A549 (cell line): ENCODE measurements at regions not wholly inside any gene's neighbourhood (a gene's known extent, or its start where the extent isn't known, plus 50 kb on each side); places are given as distances from the start of the nearest gene placed in this dataset.

Source experiments
- ATAC-seq, 2 experiments: fragments of 200-7000 bp in 1 of 2; fragments of >200 bp in 1 of 2; cut with Nextera tagmentation in 1 of 2; cut with Tn5 transposase in 1 of 2; 3 replicates each; pipeline versions ENCODE4 v1.8.0 to v1.9.1; 2018 to 2020; ENCODE audit warnings: mild to moderate bottlenecking in 1 of 2, moderate library complexity in 1 of 2
- CTCF ChIA-PET: fragments of 300-600 bp; sonication (Branson Sonifier 250); formaldehyde crosslinking; extraction: SDS; loops from one replicate; lab custom pipeline; 2021; ENCODE audit warnings: antibody characterized with exemption, inconsistent platforms; lab: Yijun Ruan, JAX
- POLR2A ChIA-PET: fragments of 350-600 bp; formaldehyde crosslinking; extraction: SDS; loops from one replicate; lab custom pipeline; 2021; ENCODE audit warnings: antibody characterized with exemption, inconsistent platforms; lab: Yijun Ruan, JAX
- DNase-seq, 2 experiments: peaks; one replicate each; pipeline versions ENCODE4 v3.0.0 to v3.0.0-alpha.2; 2011 to 2016; ENCODE audit warnings: low read depth in 1 of 2, low spot score in 1 of 2
- FAIRE-seq: peaks from 2 replicates; lab custom pipeline; 2011; peaks lifted over from hg19 to GRCh38; lab: Jason Lieb, UNC
- H3K27ac ChIP-seq, 2 experiments: fragments of >200 bp; sonication (Bioruptor Twin); formaldehyde crosslinking; 3 replicates each; pipeline ENCODE4 v1.5.1; 2016 to 2017
- H3K4me1 ChIP-seq: fragments of >200 bp; sonication (Bioruptor Twin); formaldehyde crosslinking; 3 replicates; pipeline ENCODE4 v1.6.1; 2016
- H3K4me2 ChIP-seq: fragments of >200 bp; sonication (Bioruptor Twin); formaldehyde crosslinking; 3 replicates; pipeline ENCODE4 v1.6.1; 2016
- H3K4me3 ChIP-seq: fragments of >200 bp; sonication (Bioruptor Twin); formaldehyde crosslinking; 3 replicates; pipeline ENCODE4 v1.5.1; 2016
- H3K9me3 ChIP-seq: fragments of >200 bp; sonication (Bioruptor Twin); formaldehyde crosslinking; 3 replicates; pipeline ENCODE4 v1.6.1; 2016
- ATOH8 ChIP-seq: fragments of 250-450 bp; sonication (Bioruptor Pico); IDR thresholded peaks from 2 replicates; pipeline ENCODE4 v1.5.0; 2020; ENCODE audit warnings: low read depth, mild to moderate bottlenecking, moderate library complexity
- BHLHE40 ChIP-seq: IDR thresholded peaks from 2 replicates; pipeline ENCODE4 v1.6.1; 2012; ENCODE audit warnings: low read depth, low read length, inconsistent platforms
- CBX8 ChIP-seq: fragments of 200-600 bp; sonication (generic); IDR thresholded peaks from 2 replicates; pipeline ENCODE4 v1.6.1; 2016
- CEBPB ChIP-seq, 2 experiments: fragments of >200 bp in 1 of 2; sonication (Bioruptor Twin) in 1 of 2; formaldehyde crosslinking in 1 of 2; IDR thresholded peaks; 2 replicates each; pipeline ENCODE4 v1.6.1; 2012 to 2016
- CHD4 ChIP-seq: fragments of 200-600 bp; sonication (generic); IDR thresholded peaks from 2 replicates; pipeline ENCODE4 v1.6.1; 2016; ENCODE audit warnings: antibody characterized with exemption, mild to moderate bottlenecking, borderline replicate concordance
- CTCF ChIP-seq: fragments of >200 bp; sonication (Bioruptor Twin); formaldehyde crosslinking; IDR thresholded peaks from 3 replicates; pipeline ENCODE4 v1.5.1; 2016
- E2F6 ChIP-seq: IDR thresholded peaks from 2 replicates; pipeline ENCODE4 v1.6.1; 2012; ENCODE audit warnings: low read depth, borderline replicate concordance
- EHF ChIP-seq: fragments of 250-450 bp; sonication (Bioruptor Pico); IDR thresholded peaks from 2 replicates; pipeline ENCODE4 v1.5.0; 2020; ENCODE audit warnings: mild to moderate bottlenecking
- EP300 ChIP-seq, 2 experiments: fragments of >200 bp; sonication (Bioruptor Twin); formaldehyde crosslinking; IDR thresholded peaks; 2 replicates in 1 of 2; 3 replicates in 1 of 2; pipeline ENCODE4 v1.6.1; 2016 to 2017
- GATA3 ChIP-seq: IDR thresholded peaks from 2 replicates; pipeline ENCODE4 v1.6.1; 2012; ENCODE audit warnings: borderline replicate concordance
- HES2 ChIP-seq: fragments of >200 bp; sonication (Bioruptor Twin); formaldehyde crosslinking; IDR thresholded peaks from 2 replicates; pipeline ENCODE4 v1.6.1; 2016
- HOXB13 ChIP-seq: fragments of 250-450 bp; sonication (Bioruptor Pico); IDR thresholded peaks from 2 replicates; pipeline ENCODE4 v1.5.0; 2020; ENCODE audit warnings: low read depth, mild to moderate bottlenecking, moderate library complexity
- HOXB5 ChIP-seq: fragments of 250-450 bp; sonication (Bioruptor Pico); IDR thresholded peaks from 2 replicates; pipeline ENCODE4 v1.5.0; 2020; ENCODE audit warnings: mild to moderate bottlenecking, moderate library complexity
- JUN ChIP-seq, 2 experiments: fragments of >200 bp; sonication (Bioruptor Twin); formaldehyde crosslinking; IDR thresholded peaks; 2 replicates in 1 of 2; 3 replicates in 1 of 2; pipeline ENCODE4 v1.6.1; 2016 to 2017
- JUNB ChIP-seq: fragments of >200 bp; sonication (Bioruptor Twin); formaldehyde crosslinking; IDR thresholded peaks from 2 replicates; pipeline ENCODE4 v1.6.1; 2016
- KDM5A ChIP-seq: fragments of 200-600 bp; sonication (generic); IDR thresholded peaks from 2 replicates; pipeline ENCODE4 v1.6.1; 2016; ENCODE audit warnings: antibody characterized with exemption, mild to moderate bottlenecking
- MAFK ChIP-seq: fragments of 450-650 bp; IDR thresholded peaks from 2 replicates; pipeline ENCODE4 v1.6.1; 2014; ENCODE audit not compliant: partially characterized antibody
- MAX ChIP-seq: IDR thresholded peaks from 2 replicates; pipeline ENCODE4 v1.6.1; 2012
- MAZ ChIP-seq: fragments of 150-350 bp; IDR thresholded peaks from 2 replicates; pipeline ENCODE4 v1.6.1; 2014; ENCODE audit warnings: antibody characterized with exemption, low read depth, low read length, borderline replicate concordance
- MYC ChIP-seq: IDR thresholded peaks from 2 replicates; pipeline ENCODE4 v1.6.1; 2012; ENCODE audit warnings: mild to moderate bottlenecking, inconsistent platforms, low read length, improper control_type of control experiment, borderline replicate concordance
- NFE2L2 ChIP-seq: fragments of 150-350 bp; conservative IDR thresholded peaks from 2 replicates; pipeline ENCODE4 v1.6.1; 2014; ENCODE audit warnings: low read length
- NPAS2 ChIP-seq: fragments of 250-450 bp; sonication (Bioruptor Pico); IDR thresholded peaks from 2 replicates; pipeline ENCODE4 v1.8.0; 2022; ENCODE audit warnings: mild to moderate bottlenecking, moderate library complexity, borderline replicate concordance
- NR3C1 ChIP-seq: fragments of >200 bp; sonication (Bioruptor Twin); formaldehyde crosslinking; IDR thresholded peaks from 3 replicates; pipeline ENCODE4 v1.6.1; 2017
- PBX3 ChIP-seq: IDR thresholded peaks from 2 replicates; pipeline ENCODE4 v1.6.1; 2012
- PHF8 ChIP-seq: fragments of 200-600 bp; sonication (generic); IDR thresholded peaks from 2 replicates; pipeline ENCODE4 v1.6.1; 2016; ENCODE audit warnings: low read depth, mild to moderate bottlenecking, antibody characterized with exemption, moderate library complexity, borderline replicate concordance
- POLR2AphosphoS2 ChIP-seq: conservative IDR thresholded peaks from 2 replicates; pipeline ENCODE4 v1.6.1; 2012; ENCODE audit warnings: low read length, improper control_type of control experiment, inconsistent platforms
- RAD21 ChIP-seq, 2 experiments: fragments of >200 bp in 1 of 2; sonication (Bioruptor Twin) in 1 of 2; formaldehyde crosslinking in 1 of 2; IDR thresholded peaks in 1 of 2; conservative IDR thresholded peaks in 1 of 2; 2 replicates in 1 of 2; 3 replicates in 1 of 2; pipeline ENCODE4 v1.6.1; 2012 to 2018; ENCODE audit warnings: inconsistent platforms in 1 of 2
- RARB ChIP-seq: fragments of 250-450 bp; sonication (Bioruptor Pico); IDR thresholded peaks from 2 replicates; pipeline ENCODE4 v1.8.0; 2021; ENCODE audit warnings: mild to moderate bottlenecking, moderate library complexity
- RNF2 ChIP-seq: fragments of 200-600 bp; sonication (generic); IDR thresholded peaks from 2 replicates; pipeline ENCODE4 v1.6.1; 2016; ENCODE audit warnings: low read depth, mild to moderate bottlenecking, antibody characterized with exemption, moderate library complexity, borderline replicate concordance
- SMC3 ChIP-seq: fragments of >200 bp; sonication (Bioruptor Twin); formaldehyde crosslinking; IDR thresholded peaks from 3 replicates; pipeline ENCODE4 v1.6.1; 2018; ENCODE audit warnings: inconsistent platforms
- ZC3H11A ChIP-seq: fragments of 450-650 bp; IDR thresholded peaks from 2 replicates; pipeline ENCODE4 v1.6.1; 2014; ENCODE audit warnings: antibody characterized with exemption, mild to moderate bottlenecking
- ZNF302 ChIP-seq: fragments of 250-450 bp; sonication (Bioruptor Pico); IDR thresholded peaks from 2 replicates; pipeline ENCODE4 v1.9.0; 2021; ENCODE audit warnings: inconsistent platforms, mild to moderate bottlenecking, moderate library complexity
- WGBS: methylation state at CpG from one replicate; pipeline ENCODE4 v1.1.6; 2017; ENCODE audit errors: missing lambda C conversion rate; 5-methylcytosine and 5-hydroxymethylcytosine counted together

- TF ChIP-seq RAD21 (conservative IDR thresholded peaks at IDR 0.05 in 1 of 2, IDR thresholded peaks at IDR 0.05 in 1 of 2): no peak
Measured at GRCh38 chr17:73718912-73719311, 74.7 kb upstream of the SDK2 start (continued).

- FAIRE-seq (no peak), ATAC-seq (no peak), DNase-seq (no peak)
- H3K9me3 ChIP-seq: no peaks in the 10 kb centered on the region
- ChIA-PET CTCF (interaction anchor here (1.3 to 1.7 kb wide), 2 partner anchors 10 kb away, joined by 4 to 7 read pairs; no protein-coding TSS in a partner anchor), POLR2A (no interaction called here)
- no peak for TF ChIP-seq ATOH8 (CRISPR knock-in tag)
- TF ChIP-seq EP300 (IDR thresholded peaks at IDR 0.05): no peak
- no peak for TF ChIP-seq ZNF302
- TF ChIP-seq SMC3: no peak
- TF ChIP-seq MYC: no peak
- no peak for TF ChIP-seq RAD21 (conservative IDR thresholded peaks at IDR 0.05 in 1 of 2, IDR thresholded peaks at IDR 0.05 in 1 of 2)
- TF ChIP-seq HOXB5: no peak
- no peak for TF ChIP-seq NPAS2 (CRISPR knock-in tag)
- no peak for TF ChIP-seq JUN (IDR thresholded peaks at IDR 0.05)
- no peak for TF ChIP-seq ZC3H11A
- TF ChIP-seq HOXB13 (CRISPR knock-in tag): no peak
- TF ChIP-seq NFE2L2: no peak
- TF ChIP-seq MAFK: no peak
- no peak for TF ChIP-seq JUNB
- no peak for TF ChIP-seq RNF2
- no peak for TF ChIP-seq RARB
- no peak overlapping the region for H3K4me3 ChIP-seq
- H3K4me2 ChIP-seq: no peak overlapping the region
- 90% methylated on average over 15 of the region's 16 CpGs for WGBS
- H3K27ac ChIP-seq: no peak overlapping the region
- no peaks in the 10 kb centered on the region for H3K4me1 ChIP-seq
Measured at GRCh38 chr17:73719588-73720071, 75.4 kb upstream of the SDK2 start.

GRCh38 chr17:73720187-73720834, 76.1 kb upstream of the SDK2 start:
- Histone ChIP-seq H3K4me3 (no peak overlapping the region), H3K4me2 (no peak overlapping the region), H3K4me1 (no peaks in the 10 kb centered on the region), H3K27ac (no peak overlapping the region), H3K9me3 (no peaks in the 10 kb centered on the region)
- no peak; a peak in 1 of 6 replicates for ATAC-seq
- no peak for DNase-seq
- CTCF ChIA-PET: interaction anchor here (0.7 to 1.7 kb wide), 4 partner anchors 9 to 472 kb away, joined by 4 to 7 read pairs (median 6); no protein-coding TSS in a partner anchor
- no peak for FAIRE-seq
- no peak for TF ChIP-seq MAZ
- no peak for TF ChIP-seq PHF8
- TF ChIP-seq E2F6: no peak
- TF ChIP-seq RAD21 (conservative IDR thresholded peaks at IDR 0.05 in 1 of 2, IDR thresholded peaks at IDR 0.05 in 1 of 2): no peak
- no peak for TF ChIP-seq KDM5A
- no peak for TF ChIP-seq EHF (CRISPR knock-in tag)
- TF ChIP-seq BHLHE40: no peak
- no peak for TF ChIP-seq GATA3
- no peak for TF ChIP-seq NR3C1
- no peak for TF ChIP-seq NPAS2 (CRISPR knock-in tag)
- no peak for TF ChIP-seq CTCF
- TF ChIP-seq MAX: no peak
- no peak for TF ChIP-seq CBX8
- no peak for TF ChIP-seq CEBPB (IDR thresholded peaks at IDR 0.05)
- TF ChIP-seq CHD4: no peak
- TF ChIP-seq PBX3: no peak
- no peak for TF ChIP-seq HES2
- TF ChIP-seq POLR2AphosphoS2: no peak
- WGBS: 77% methylated on average over 10 of the region's 10 CpGs
- POLR2A ChIA-PET: no interaction called here
